B cell (primary cell): ENCODE measurements at regions not wholly inside any gene's neighbourhood (a gene's known extent, or its start where the extent isn't known, plus 50 kb on each side); places are given as distances from the start of the nearest gene placed in this dataset.
"Not testable (repeated sequence)": the region's sequence is repeated elsewhere in the genome, so short reads cannot be mapped to it uniquely, and the experiment has no call there.

Experiments
- ATAC-seq: fragments of 200-7000 bp; cut with Tn5 transposase; one replicate; pipeline ENCODE4 v1.10.0; 2021; ENCODE audit warnings: low read depth, mild to moderate bottlenecking, moderate number of reproducible peaks, moderate library complexity
- CTCF ChIA-PET: fragments of 350-600 bp; sonication (Branson Sonifier 250); formaldehyde crosslinking; loops from one replicate; lab custom pipeline; 2021; ENCODE audit warnings: antibody characterized with exemption, inconsistent platforms; lab: Charles Lee
- POLR2A ChIA-PET: fragments of 350-600 bp; sonication (Branson Sonifier 250); formaldehyde crosslinking; loops from one replicate; lab custom pipeline; 2021; ENCODE audit warnings: antibody characterized with exemption; lab: Charles Lee
- DNase-seq: peaks from one replicate; pipeline ENCODE4 v3.0.0; 2013
- H2AFZ ChIP-seq: 2 replicates; pipeline ENCODE4 v1.6.1; 2012; ENCODE audit warnings: mild to moderate bottlenecking, low read depth, low read length; ENCODE audit not compliant: insufficient read depth, poor library complexity, severe bottlenecking
- H3K27ac ChIP-seq, 2 donors: 1 replicate in 1 of 2; 2 replicates in 1 of 2; pipeline ENCODE4 v1.5.1; 2012 to 2013; ENCODE audit warnings: low read length in 2 of 2, mild to moderate bottlenecking in 2 of 2, moderate library complexity in 1 of 2
- H3K27me3 ChIP-seq, 4 experiments: fragments of 200-600 bp in 1 of 4; sonication (generic) in 1 of 4; replicated peaks in 1 of 4; 1 replicate in 2 of 4; 2 replicates in 2 of 4; pipeline versions ENCODE4 v1.6.1 to v1.7.0; 2013 to 2016; ENCODE audit warnings: low read length in 3 of 4, mild to moderate bottlenecking in 2 of 4, mixed read lengths in 1 of 4, moderate library complexity in 1 of 4; ENCODE audit not compliant: insufficient read depth in 4 of 4, control insufficient read depth in 3 of 4; ENCODE audit errors: control extremely low read depth in 1 of 4
- H3K36me3 ChIP-seq, 2 experiments: replicated peaks in 1 of 2; 1 replicate in 1 of 2; 2 replicates in 1 of 2; pipeline versions ENCODE4 v1.6.1 to v1.7.1; 2013; ENCODE audit warnings: low read length in 1 of 2; ENCODE audit not compliant: insufficient read depth in 2 of 2, control insufficient read depth in 1 of 2; ENCODE audit errors: control extremely low read depth in 1 of 2, extremely low read depth in 1 of 2
- H3K4me1 ChIP-seq, 2 donors: fragments of 200-600 bp in 1 of 2; sonication (generic) in 1 of 2; 1 replicate in 1 of 2; 2 replicates in 1 of 2; pipeline versions ENCODE4 v1.5.1 to v1.6.1; 2013 to 2017; ENCODE audit warnings: low read length in 2 of 2; ENCODE audit not compliant: control insufficient read depth in 2 of 2, insufficient read depth in 2 of 2
- H3K4me2 ChIP-seq: replicated peaks from 2 replicates; pipeline ENCODE3; 2012; ENCODE audit warnings: mild to moderate bottlenecking, low read depth, low read length; ENCODE audit not compliant: poor library complexity, severe bottlenecking
- H3K4me3 ChIP-seq, 5 experiments: fragments of 200-600 bp in 1 of 5; sonication (generic) in 1 of 5; 1 replicate in 3 of 5; 2 replicates in 2 of 5; pipeline versions ENCODE4 v1.5.1 to v1.7.0; 2011 to 2016; ENCODE audit warnings: low read length in 4 of 5, mild to moderate bottlenecking in 4 of 5, low read depth in 2 of 5, control low read depth in 1 of 5, moderate library complexity in 1 of 5; ENCODE audit not compliant: insufficient read depth in 1 of 5; ENCODE audit errors: control extremely low read depth in 1 of 5, extremely low read depth in 1 of 5
- H3K79me2 ChIP-seq: fragments of 200-600 bp; sonication (generic); one replicate; pipeline ENCODE4 v1.6.0; 2016; ENCODE audit warnings: low read length; ENCODE audit not compliant: control insufficient read depth, insufficient read depth
- H3K9ac ChIP-seq: fragments of 200-600 bp; sonication (generic); 2 replicates; pipeline ENCODE4 v1.6.1; 2017; ENCODE audit warnings: mild to moderate bottlenecking, low read length, moderate library complexity
- H3K9me3 ChIP-seq, 3 donors: one replicate each; pipeline versions ENCODE4 v1.6.1 to v1.7.1; 2013; ENCODE audit warnings: low read length in 2 of 3; ENCODE audit not compliant: control insufficient read depth in 2 of 3, insufficient read depth in 1 of 3; ENCODE audit errors: control extremely low read depth in 1 of 3
- H4K20me1 ChIP-seq: 2 replicates; pipeline ENCODE4 v1.6.0; 2012; ENCODE audit warnings: mild to moderate bottlenecking, low read length; ENCODE audit not compliant: insufficient read depth, control insufficient read depth, poor library complexity, severe bottlenecking
- H3K27ac Mint-ChIP-seq: one replicate; pipeline ENCODE4 v1.8.0; 2021; ENCODE audit warnings: mixed read lengths
- H3K27me3 Mint-ChIP-seq: one replicate; pipeline ENCODE4 v1.8.0; 2021; ENCODE audit warnings: mixed read lengths
- H3K4me1 Mint-ChIP-seq: one replicate; pipeline ENCODE4 v1.8.0; 2021; ENCODE audit warnings: mixed read lengths
- H3K4me3 Mint-ChIP-seq: one replicate; pipeline ENCODE4 v1.8.0; 2021; ENCODE audit warnings: mixed read lengths
- H3K9me3 Mint-ChIP-seq: one replicate; pipeline ENCODE4 v1.8.0; 2022; ENCODE audit warnings: mixed read lengths; ENCODE audit not compliant: insufficient read depth
- EZH2 ChIP-seq: IDR thresholded peaks from 2 replicates; pipeline ENCODE4 v1.6.1; 2012; ENCODE audit warnings: borderline replicate concordance, low read depth, mild to moderate bottlenecking, moderate library complexity, low read length; ENCODE audit not compliant: insufficient read depth, poor library complexity, severe bottlenecking
- WGBS: methylation state at CpG from one replicate; pipeline ENCODE4 v1.1.5; 2013; ENCODE audit warnings: missing lambda C conversion rate; ENCODE audit not compliant: insufficient coverage; 5-methylcytosine and 5-hydroxymethylcytosine counted together
- intact Hi-C: fragments of 100-400 bp; cut with micrococcal nuclease; formaldehyde crosslinking; loops from one replicate; pipeline ENCODE4 v1.10.0; 2022
- TF ChIP-seq, protein P1 (sequence below): fragments of 200-600 bp; IDR thresholded peaks from one replicate; pipeline ENCODE4 v1.8.0; 2022; ENCODE audit warnings: antibody characterized with exemption, mild to moderate bottlenecking

DNA sequence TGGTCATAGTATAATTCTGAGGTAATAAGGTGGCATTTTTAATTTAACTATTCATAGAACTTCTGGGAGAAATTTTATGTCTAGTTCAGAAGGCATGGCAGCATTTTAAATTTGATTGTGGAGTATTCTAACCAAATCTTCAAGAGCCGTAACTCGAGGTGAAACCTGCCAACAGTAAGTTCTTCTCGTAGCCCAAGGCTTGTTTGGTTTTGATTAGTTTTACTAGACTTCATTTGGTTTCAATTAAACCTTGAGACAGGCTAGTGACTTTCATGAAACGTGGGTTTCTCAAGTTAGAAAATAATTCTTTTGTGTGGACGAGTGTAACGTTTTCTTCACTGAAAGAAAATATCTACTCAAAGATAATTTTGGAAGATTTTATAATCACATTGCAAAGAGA, 395.5 kb downstream of the USP25 start:
- ATAC-seq (no peak), DNase-seq (no peak)
- 90% methylated on average over 3 of the region's 6 CpGs for whole genome bisulfite sequencing
- Histone ChIP-seq H3K4me1 (no peaks in the 10 kb centered on the region), H3K36me3 (no peaks in the 10 kb centered on the region), H2AFZ (no peak overlapping the region), H3K27me3 (no peaks in the 10 kb centered on the region), H3K79me2 (no peaks in the 10 kb centered on the region), H3K9ac (no peak overlapping the region), H3K9me3 (no peaks in the 10 kb centered on the region), H3K4me3 (no peak overlapping the region), H3K27ac (no peak overlapping the region), H4K20me1 (no peaks in the 10 kb centered on the region), H3K4me2 (no peak overlapping the region)
- Mint-ChIP-seq H3K9me3 (peaks cover 2% of the 10 kb centered on the region), H3K27ac (no peak overlapping the region), H3K4me3 (no peak overlapping the region), H3K27me3 (no peaks in the 10 kb centered on the region), H3K4me1 (no peaks in the 10 kb centered on the region)
- TF ChIP-seq EZH2: no peak
- TF ChIP-seq, protein P1, sequence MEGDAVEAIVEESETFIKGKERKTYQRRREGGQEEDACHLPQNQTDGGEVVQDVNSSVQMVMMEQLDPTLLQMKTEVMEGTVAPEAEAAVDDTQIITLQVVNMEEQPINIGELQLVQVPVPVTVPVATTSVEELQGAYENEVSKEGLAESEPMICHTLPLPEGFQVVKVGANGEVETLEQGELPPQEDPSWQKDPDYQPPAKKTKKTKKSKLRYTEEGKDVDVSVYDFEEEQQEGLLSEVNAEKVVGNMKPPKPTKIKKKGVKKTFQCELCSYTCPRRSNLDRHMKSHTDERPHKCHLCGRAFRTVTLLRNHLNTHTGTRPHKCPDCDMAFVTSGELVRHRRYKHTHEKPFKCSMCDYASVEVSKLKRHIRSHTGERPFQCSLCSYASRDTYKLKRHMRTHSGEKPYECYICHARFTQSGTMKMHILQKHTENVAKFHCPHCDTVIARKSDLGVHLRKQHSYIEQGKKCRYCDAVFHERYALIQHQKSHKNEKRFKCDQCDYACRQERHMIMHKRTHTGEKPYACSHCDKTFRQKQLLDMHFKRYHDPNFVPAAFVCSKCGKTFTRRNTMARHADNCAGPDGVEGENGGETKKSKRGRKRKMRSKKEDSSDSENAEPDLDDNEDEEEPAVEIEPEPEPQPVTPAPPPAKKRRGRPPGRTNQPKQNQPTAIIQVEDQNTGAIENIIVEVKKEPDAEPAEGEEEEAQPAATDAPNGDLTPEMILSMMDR: no peak
- CTCF ChIA-PET: no interaction called here
- POLR2A ChIA-PET: no interaction called here
- intact Hi-C loops: no loop called here

DNA sequence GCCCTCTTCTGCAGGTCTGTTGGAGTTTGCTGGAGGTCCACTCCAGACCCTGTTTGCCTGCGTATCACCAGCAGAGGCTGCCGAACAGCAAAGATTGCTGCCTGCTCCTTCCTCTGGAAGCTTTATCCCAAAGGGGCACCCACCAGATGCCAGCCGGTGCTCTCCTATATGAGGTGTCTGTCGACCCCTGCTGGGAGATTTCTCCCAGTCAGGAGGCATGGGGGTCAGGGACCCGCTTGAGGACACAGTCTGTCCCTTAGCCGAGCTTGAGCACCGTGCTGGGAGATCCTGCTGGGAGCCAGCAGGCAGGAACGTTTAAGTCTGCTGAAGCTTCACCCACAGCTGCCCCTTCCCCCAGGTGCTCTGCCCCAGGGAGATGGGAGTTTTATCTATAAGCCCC, 402.7 kb downstream of the USP25 start:
- H3K27me3 ChIP-seq, DNase-seq, H3K27ac Mint-ChIP-seq, H3K9me3 Mint-ChIP-seq, ATAC-seq, H3K79me2 ChIP-seq, H3K9ac ChIP-seq, H3K27me3 Mint-ChIP-seq, intact Hi-C loops, H2AFZ ChIP-seq, CTCF ChIA-PET, H3K4me3 ChIP-seq, H3K4me2 ChIP-seq, POLR2A ChIA-PET, H3K36me3 ChIP-seq, H3K4me3 Mint-ChIP-seq, H3K4me1 ChIP-seq, H4K20me1 ChIP-seq, H3K27ac ChIP-seq, H3K4me1 Mint-ChIP-seq: not testable (repeated sequence)
- peaks cover 0 to 13% (median 0%) of the 10 kb centered on the region in 3 donors for H3K9me3 ChIP-seq
- 91% methylated on average over 7 of the region's 8 CpGs for WGBS
